GM11168 (cell line): ENCODE measurements at regions not wholly inside any gene's neighbourhood (a gene's known extent, or its start where the extent isn't known, plus 50 kb on each side); places are given as distances from the start of the nearest gene placed in this dataset.
"Not testable (repeated sequence)": the region's sequence is repeated elsewhere in the genome, so short reads cannot be mapped to it uniquely, and the experiment has no call there.

Source experiments
- in situ Hi-C: fragments of 300-500 bp; cut with MboI; formaldehyde crosslinking; loops from one replicate; pipeline ENCODE4 v1.12.0; 2022; ENCODE audit warnings: low sequenced_read_pairs; ENCODE audit not compliant: unreplicated experiment

DNA sequence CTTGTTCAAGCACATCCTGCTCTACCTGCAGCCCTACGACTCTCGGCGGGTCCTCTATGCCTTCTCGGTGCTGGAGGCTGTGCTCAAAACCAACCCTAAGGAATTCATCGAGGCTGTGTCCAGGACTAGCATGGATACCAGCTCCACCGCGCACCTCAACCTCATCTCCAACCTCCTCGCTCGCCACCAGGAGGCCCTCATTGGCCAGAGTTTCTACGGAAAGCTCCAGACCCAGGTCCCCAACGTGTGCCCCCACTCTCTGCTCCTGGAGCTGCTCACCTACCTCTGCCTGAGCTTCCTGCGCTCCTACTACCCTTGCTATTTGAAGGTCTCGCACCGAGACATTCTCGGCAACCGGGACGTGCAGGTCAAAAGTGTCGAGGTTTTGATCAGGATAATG lies 74.3 kb upstream of the MORC3 start:
- in situ Hi-C loops: no loop called here

DNA sequence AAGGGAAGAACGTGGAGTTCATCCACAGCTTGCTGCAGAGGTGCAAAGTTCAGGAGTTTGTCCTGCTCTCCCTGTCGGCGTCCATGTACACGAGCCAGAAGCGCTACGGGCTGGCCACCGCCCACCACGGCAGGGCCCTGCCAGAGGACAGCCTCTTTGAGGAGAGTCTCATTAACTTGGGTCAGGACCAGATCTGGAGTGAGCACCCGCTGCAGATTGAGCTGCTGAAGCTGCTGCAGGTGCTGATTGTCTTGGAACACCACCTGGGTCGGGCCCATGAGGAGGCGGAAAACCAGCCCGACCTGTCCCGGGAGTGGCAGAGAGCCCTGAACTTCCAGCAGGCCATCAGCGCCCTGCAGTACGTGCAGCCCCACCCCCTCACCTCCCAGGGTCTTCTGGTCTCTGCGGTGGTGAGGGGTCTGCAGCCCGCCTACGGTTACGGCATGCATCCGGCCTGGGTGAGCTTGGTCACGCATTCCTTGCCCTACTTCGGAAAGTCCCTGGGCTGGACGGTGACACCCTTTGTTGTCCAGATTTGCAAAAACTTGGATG lies 73.8 kb upstream of the MORC3 start:
- in situ Hi-C loops: no loop called here

DNA sequence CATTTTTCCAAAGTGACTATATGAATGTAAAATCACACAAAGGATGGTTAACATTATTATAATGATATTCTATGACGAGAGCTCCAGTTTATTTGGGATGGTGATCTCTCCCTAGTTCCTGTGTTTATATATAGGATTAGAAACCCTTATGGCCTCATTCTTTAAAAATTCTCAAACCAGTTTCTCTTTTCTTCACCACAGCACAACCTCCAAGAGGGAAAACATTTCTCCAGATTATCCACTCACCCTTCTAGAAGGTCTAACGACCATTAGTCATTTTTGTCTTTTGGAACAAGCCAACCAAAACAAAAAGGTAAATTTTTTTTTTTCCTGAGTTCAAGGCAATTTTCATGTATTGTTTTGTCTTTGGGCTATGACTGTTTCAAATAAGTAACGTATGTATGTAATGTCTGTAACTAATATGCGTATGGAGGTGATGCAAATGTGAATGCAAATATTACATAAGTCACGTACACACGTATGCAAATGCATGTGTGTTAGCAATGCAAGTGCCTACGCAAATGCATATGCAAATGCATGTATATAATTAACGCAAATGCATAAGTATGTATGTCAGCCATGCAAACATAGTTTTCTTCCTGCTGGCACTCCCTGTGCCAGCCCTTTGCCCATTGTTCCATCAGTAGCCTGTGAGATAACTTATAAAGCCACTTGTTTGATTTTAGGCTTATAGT lies 72.5 kb upstream of the MORC3 start:
- in situ Hi-C loops: no loop called here

DNA sequence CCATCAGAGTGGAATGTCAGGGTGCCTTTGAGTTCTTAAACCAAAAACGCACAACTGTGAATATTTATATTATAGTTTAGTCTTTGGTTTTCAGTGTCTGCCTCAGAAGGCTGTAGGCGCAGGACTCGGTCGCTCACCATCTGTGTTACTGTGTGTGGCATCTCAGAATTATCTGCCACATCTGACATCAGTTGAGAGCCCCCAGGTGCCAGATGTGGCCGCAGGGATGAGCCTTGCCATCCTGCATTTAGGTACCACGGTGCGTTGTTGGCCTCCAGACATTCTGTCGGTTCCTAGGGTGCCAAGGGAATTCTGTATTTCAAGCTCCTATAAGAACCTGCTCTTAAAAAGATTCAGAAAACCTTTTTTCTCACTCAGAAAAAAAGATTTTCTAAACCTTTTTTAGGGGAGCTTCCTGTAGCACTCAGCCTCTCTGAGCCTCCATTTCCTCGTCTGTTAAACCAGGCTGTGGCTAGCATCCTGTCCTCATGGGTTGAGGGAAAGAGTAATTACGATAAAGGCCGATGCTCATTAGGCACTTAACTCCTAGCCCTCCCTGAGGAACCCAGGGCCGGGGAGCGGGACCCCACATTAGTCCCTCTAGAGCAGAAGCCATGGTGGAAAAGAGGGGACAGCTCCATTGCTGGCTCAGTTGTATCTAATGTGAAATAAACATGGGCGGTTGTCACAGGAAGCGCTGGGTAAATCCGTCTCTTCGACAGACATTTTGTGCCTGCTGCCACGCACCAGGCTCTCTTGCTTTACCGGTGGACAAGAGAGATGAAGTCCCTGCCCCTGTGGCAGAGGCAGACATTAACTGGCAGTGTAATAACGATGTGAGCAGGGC lies 70.2 kb upstream of the MORC3 start:
- in situ Hi-C loops: no loop called here

DNA sequence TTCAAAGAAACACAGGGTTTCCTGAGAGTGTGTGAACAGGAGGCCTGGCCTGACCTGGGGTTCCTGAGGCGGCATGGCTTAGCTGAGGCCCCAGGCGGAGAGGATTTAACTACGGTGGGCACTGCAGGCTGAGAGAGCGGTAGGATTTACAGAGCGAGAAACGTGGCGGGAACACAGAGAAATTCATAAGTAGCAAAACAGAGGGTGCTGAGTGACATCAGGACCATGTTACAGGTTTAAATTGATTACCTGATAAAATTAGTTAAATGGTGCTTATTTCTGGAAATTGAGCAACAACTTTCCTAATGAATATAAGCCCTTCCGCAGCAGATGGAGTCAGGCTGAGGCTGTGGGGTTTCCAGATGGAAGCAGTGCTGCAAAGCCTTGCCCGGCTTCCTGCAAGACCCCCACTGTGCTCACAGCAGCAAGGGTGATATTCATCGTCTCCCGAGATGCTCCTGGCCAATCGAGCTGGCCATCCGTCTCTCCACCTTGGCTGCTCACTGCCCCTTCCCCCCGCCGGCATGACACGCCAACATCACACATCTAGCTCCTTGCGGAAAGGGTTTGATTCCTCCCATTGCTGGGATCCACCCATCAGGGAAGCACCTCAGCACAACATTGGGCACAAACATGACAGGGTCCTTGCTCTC lies 69.4 kb upstream of the MORC3 start:
- in situ Hi-C loops: no loop called here

DNA sequence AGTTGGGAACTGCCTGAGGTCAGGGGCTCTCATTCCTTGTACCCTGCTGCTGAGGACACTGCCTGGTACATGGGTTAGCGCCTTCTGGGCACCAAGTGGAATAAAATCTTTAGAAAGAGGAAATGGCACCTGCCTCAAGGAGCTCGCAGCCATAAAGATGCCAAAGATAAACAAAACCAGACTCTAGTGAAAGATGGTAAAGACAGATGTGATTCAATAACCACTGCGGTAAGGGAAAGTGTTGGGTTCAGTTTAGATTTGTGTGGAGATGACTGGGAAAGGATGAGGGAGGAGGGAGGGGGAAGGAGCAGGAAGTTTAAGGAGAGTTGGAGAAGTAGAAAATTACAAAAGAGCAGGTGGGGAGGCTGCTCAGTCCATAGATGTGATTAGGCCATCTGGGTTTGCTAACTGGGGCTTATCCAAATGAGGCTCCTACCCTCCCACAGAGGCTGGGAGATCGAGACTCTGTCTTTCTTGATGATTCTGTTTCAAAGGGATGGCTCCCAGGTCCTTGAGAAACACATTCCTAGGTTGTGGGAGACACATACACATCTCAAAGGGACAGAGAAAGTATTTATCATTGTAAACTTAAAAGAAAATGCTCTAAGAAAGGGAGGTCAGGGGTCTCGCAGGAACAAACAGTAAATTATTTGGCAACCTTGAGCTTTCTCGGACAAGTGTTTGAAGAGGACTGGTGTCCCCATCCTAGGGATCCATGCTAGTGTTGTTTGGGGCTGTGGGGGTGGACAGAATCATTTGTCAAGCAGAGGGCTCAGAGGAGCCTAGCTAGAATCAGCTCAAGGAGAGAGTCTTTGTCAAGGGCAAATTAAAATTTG lies 65.7 kb upstream of the MORC3 start:
- in situ Hi-C loops: no loop called here

DNA sequence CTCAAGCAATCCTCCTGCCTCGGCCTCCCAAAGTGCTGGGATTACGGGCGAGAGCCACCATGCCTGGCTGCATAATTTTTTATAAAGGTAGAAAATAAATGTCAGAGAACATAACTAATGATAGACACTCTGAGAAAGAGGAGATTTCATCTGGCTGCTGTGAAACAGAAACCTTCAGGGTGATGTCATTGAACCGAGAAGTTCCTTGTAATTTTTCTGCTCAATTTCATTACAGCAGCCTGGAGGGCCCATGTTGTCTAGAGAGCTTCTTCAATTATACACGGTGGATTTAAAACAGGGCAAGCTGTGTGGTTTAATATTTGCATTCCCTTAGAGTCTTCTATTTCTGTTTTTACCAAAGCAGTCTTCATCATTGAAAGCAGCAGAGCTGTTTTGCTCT lies 64.3 kb upstream of the MORC3 start:
- in situ Hi-C loops: no loop called here

DNA sequence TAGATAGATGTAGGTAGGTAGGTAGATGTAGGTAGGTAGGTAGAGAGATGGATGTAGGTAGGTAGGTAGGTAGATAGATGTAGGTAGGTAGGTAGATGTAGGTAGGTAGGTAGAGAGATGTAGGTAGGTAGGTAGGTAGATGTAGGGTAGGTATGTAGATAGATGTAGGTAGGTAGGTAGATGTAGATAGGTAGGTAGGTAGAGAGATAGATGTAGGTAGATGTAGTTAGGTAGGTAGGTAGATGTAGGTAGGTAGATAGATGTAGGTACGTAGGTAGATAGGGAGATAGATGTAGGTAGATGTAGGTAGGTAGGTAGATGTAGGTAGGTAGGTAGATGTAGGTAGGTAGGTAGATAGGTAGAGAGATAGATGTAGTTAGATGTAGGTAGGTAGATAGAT lies 62.3 kb upstream of the MORC3 start:
- in situ Hi-C loops: no loop called here

DNA sequence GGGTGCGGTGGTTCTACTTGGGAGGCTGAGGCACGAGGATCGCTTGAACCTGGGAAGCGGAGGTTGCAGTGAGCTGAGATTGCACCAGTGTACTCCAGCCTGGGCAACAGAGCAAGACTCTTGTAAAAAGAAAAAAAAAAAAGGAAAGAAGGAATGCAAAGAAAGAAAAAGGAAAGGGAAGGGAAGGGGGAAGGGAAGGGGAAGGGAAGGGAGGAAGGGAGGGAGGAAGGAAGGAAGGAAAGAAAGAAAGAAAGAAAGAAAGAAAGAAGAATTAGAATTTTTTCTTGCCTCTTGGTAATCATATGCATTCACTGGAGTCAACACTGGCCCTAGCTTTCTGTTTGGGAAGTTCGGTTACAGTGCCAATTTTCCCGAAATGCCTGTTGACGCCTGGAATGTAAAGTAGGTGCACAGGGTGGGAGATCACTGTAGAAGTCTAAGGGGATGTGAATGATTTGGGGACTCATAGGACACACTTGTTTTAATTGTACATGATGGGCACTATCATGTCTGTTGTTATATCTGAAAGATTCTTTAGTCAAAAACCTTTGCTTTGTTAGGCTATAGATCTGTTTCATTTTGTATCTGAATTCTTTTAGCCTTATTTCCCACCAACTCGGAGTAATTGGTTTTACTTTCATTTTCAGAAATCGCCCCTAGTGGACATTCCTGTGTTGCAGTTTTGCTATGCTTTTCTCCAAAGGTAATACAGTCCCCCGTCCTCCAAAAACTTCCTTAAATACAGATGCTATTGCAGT lies 59.8 kb upstream of the MORC3 start:
- in situ Hi-C loops: no loop called here

DNA sequence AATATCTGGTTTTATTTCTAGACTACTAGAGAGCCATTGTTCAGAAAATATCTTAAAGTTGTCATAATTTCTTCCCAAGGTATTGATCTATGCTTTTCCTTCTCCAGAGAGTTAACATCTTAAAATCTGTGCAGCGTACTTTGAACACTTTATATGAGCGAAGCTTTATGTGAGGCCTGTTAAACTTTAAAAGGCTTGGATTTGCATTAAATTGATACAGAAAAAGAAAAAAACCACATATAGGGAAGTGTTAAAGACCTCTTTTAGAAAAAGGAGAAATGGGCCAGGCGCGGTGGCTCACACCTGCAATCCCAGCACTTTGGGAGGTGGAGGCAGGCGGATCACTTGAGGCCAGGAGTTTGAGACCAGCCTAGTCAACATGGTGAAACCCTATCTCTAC lies 59.2 kb upstream of the MORC3 start:
- in situ Hi-C loops: no loop called here

DNA sequence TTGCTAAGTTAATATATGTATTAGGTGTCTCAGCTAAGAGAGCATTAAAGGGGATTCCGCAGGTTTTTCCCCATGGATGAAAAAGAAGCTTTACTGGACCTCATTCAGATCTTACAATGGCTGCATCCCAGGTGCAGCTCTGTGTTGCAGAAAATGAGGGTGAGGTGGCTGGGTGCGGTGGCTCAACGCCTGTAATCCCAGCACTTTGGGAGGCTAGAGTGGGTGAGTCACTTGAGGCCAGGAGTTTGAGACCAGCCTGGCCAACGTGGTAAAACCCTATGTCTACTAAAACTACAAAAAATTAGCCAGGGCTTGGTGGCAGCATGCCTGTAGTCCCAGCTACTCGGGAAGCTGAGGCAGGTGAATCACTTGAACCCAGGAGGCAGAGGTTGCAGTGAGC lies 58.5 kb upstream of the MORC3 start:
- in situ Hi-C loops: no loop called here

DNA sequence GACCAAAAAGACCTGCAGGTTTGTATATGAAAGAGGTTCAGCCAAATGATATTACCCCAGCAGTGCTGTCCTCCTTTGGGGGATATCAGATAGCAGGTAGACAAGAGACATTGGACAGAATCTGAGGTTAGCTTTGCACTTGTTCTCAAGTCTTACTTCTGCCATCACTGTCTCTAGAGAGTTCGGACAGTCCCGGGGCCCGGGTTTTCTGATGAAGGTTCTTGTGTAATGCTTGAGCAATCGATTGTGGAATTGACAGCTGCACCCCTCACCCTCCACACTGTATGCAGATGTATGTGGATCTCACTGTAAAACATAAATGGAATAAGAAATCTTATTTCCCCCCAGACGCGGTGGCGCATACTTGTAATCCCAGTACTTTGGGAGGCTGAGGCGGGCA lies 56.2 kb upstream of the MORC3 start:
- in situ Hi-C loops: no loop called here

DNA sequence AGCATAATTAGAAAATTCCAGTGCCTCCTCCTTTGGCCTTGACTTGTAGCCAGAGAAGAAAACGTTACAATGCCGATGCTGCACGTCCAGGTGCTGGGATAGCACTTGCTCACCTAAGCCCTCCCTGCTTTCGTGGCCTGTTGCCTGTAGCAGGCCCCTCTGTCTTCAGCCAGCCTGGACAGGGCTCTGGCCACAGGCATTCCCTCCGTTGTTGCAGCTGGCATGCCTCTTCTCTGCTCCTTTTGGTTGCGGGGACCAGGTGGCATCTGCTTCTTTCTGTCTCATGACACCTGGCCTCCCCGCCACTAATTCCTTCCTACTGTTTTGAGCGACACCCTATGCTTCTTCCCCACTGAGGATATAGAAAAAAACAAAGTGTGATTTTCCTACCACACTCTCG lies 54.6 kb upstream of the MORC3 start:
- in situ Hi-C loops: no loop called here

DNA sequence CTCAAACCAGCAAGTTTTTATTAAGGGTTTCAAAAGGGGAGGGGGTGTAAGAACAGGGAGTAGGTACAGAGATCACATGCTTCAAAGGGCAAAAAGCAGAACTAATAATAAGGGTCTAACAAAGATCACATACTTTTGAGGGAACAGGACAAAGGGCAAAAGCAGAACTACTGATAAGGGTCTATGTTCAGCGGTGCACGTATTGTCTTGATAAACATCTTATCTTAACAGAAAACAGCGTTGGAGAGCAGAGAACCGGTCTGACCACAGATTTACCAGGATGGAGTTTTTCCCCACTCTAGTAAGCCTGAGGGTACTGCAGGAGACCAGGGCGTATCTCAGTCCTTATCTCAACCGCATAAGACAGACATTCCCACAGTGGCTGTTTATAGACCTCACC lies 52.2 kb upstream of the MORC3 start:
- in situ Hi-C loops: not testable (repeated sequence)

DNA sequence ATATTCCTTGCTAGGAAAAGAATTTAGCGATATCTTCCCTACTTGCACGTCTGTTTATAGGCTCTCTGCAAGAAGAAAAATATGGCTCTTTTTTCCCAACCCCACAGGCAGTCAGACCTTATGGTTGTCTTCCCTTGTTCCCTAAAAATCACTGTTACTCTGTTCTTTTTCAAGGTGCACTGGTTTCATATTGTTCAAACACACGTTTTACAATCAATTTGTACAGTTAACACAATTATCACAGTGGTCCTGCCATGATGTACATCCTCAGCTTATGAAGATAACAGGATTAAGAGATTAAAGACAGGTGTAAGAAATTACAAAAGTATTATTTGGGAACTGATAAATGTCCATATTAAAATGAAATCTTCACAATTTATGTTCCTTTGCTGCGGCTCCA lies 51.7 kb upstream of the MORC3 start:
- in situ Hi-C loops: not testable (repeated sequence)
